GM12874 (cell line): ENCODE measurements at regions not wholly inside any gene's neighbourhood (a gene's known extent, or its start where the extent isn't known, plus 50 kb on each side); places are given as distances from the start of the nearest gene placed in this dataset.
A peak's percentile ranks its signal among the peaks of the same experiment; 100 is the strongest.

ENCODE experiments used
- TF ChIP-seq, protein P1 (sequence below): IDR thresholded peaks from 2 replicates; pipeline ENCODE4 v1.5.1; 2011; ENCODE audit warnings: low read depth, mild to moderate bottlenecking, control low read depth, low read length, moderate library complexity; ENCODE audit not compliant: insufficient read depth

DNA sequence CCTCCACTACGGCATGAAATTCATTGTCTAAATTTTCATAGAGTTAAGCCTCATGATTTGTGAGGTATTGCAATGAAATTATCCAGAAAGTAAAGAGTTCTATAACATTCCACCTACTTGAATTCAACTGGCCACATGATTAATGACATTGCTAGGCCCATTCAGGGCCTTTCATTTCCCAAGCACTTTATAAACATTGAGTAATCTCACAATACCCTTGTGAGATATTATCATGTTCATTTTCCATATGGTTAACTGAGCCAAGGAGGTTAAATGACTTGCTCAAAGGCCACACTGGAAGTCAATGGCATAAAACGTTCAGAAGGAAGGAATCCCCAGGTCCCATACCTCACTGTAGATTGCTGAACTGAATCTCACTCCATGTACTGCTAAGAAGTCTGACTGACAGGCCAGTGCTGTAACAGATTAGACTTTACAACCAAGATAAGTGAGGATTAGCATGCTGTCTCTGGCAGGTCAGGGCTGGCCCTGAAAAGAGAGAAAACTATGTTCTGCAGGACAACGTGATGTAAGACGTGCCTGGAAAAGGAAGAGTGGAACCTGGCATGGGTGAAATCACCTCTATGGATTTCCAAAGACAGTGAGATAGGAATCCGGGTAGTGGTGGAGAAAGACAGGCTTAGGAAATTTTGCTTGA is 75.9 kb upstream of the SPACA1 start:
- TF ChIP-seq, protein P1, sequence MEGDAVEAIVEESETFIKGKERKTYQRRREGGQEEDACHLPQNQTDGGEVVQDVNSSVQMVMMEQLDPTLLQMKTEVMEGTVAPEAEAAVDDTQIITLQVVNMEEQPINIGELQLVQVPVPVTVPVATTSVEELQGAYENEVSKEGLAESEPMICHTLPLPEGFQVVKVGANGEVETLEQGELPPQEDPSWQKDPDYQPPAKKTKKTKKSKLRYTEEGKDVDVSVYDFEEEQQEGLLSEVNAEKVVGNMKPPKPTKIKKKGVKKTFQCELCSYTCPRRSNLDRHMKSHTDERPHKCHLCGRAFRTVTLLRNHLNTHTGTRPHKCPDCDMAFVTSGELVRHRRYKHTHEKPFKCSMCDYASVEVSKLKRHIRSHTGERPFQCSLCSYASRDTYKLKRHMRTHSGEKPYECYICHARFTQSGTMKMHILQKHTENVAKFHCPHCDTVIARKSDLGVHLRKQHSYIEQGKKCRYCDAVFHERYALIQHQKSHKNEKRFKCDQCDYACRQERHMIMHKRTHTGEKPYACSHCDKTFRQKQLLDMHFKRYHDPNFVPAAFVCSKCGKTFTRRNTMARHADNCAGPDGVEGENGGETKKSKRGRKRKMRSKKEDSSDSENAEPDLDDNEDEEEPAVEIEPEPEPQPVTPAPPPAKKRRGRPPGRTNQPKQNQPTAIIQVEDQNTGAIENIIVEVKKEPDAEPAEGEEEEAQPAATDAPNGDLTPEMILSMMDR = no peak

DNA sequence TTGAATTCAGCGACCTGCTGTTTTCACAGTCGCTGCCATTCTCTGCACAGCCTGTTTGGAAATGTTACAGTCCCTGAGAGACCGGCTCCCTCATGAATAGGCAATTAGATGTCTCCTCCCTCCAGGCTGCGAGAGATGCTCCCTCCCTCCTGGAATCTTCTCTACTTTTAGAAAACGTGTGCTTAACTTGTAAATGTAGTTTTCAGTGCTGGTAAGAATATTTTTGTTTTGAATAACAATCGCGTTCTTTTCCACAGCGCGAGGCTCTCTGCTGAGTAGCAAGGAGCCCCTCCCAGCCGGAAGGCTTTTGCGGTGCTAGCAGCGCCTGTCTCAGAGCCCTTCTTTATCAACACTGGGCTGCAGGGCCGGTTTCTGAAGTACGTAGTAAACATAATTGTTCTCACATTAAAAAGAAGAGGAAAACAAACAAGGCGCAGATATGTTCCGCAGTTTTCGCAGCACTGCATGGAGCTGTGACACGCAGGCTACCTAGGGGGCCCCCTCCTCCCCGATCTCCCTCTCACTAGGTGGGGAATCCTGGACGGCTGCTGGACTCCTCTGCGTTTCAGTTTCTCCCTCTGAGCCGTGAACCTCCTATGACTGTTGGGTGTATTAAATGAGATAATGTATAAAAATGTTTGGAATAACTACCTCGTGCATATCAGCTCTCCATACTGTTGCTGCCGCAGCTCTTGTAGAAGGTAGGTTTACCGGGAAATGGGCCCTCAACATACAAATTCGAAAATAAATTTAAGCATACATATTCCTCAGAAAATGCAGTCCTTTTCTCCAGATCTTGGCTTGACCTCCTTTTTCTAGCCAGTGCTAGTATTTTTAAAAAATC is 79.0 kb upstream of the SPACA1 start:
- TF ChIP-seq, protein P1 = peak; percentile 17; the same call in 1 of the 2 replicates

DNA sequence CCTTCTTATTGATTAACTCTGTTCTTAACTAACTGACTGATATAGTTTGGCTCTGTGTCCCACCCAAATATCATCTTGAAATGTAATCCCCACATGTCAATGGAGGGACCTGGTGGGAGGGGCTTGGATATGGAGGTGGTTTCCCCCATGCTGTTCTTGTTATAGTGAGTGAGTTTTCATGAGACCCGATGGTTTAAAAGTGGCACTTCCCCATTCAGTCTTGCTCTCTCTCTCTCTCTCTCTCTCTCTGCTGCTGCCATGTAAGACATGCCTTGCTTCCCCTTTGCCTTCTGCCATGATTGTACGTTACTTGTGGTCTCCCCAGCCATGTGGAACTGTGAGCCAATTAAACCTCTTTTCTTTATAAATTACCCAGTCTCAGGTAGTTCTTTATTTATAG is 81.8 kb upstream of the SPACA1 start:
- TF ChIP-seq, protein P1 = no peak

GRCh38 chr6:87959083-87959482 is 88.6 kb upstream of the SPACA1 start:
- TF ChIP-seq, protein P1 = no peak

DNA sequence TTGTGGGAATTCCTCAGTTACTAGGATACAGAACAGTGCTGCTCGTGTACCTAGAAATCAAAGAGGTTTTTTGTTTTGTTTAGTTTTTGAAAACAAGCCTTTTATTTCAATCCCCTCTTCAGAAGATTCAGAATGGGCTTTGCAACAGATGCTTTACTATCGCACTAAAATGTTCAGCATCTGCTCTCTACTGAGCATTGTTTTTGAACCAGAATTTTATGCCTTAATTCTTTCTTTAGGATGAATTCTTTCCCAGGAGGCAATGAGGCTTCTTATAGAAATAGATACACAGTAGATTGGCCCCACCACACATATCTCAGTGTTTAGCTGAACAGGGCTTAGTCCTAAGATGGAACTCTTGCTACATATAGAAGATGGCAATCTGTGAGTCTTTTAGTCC is 95.9 kb upstream of the SPACA1 start:
- TF ChIP-seq, protein P1 = no peak

GRCh38 chr6:87950614-87951013 is 97.0 kb upstream of the SPACA1 start:
- TF ChIP-seq, protein P1 = no peak

DNA sequence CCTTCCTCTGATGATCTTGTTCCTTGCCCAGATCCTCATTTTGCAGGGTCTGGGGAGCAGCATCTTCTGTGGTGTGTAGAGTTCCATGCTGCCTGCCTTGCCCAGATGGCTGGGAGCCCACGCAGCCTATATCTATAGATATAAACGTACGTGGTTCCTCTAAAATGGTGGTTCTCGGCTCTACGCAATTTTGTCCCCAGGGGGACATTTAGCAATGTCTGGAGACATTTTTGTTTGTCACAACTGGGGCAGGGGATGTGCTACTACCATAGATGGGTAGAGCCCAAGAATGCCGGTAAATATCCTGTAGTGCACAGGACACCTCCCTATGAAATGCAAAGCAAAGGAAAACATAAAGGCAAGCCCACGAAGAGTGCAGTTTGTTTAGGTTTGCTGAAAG is 98.4 kb upstream of the SPACA1 start:
- TF ChIP-seq, protein P1 = no peak
